ENCODE measurements at regions not wholly inside any gene's neighbourhood (a gene's known extent, or its start where the extent isn't known, plus 50 kb on each side); places are given as distances from the start of the nearest gene placed in this dataset.
"Not testable (repeated sequence)": the region's sequence is repeated elsewhere in the genome, so short reads cannot be mapped to it uniquely, and the experiment has no call there.

DNA sequence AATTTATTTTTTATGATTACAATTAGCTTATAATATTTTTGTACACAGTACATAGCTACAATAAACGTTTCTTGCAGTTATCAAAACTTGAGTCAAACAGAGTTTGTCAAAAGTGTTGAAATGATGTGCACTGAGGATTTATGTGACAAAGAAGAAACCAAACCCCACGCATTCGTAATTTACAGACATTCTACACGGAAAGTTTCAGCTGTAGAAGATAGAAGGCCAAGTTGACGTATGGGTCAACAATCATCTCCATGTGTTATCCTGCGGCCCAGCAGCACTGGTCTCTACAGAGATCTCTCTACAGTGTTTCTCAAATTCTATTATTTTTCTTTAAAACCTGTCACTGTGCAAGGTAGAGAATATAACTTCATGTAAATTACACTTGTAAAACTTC, 1507.6 kb downstream of the PCDH9 start:
- DNase-seq = no peak
- TF ChIP-seq GATA1 (IDR thresholded peaks at IDR 0.05; ENCODE audit: low read depth, low read length) (no peak), POLR2A (IDR thresholded peaks at IDR 0.05; ENCODE audit: low read length) (no peak)

GRCh38 chr13:65719831-65720230, 1510.3 kb downstream of the PCDH9 start:
- DNase-seq = no peak

DNA sequence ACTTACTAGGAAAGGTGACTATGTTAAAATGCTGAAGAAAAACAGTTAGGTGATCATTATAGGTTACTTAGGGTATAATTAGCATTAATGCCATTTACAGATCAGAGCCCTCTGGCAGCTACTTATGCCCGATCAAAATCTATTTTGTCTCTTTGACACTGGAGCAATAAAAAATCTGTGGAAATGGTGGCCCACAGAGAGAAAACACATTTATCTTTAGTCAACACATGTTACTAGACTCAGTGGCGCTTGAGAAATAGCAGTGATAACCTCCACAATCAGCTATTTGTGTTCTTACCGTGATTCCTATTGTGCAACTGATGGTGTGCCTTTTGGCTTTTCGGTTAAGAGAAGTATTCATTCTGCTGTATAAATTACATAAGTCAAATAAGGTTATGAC, 1519.6 kb downstream of the PCDH9 start:
- TF ChIP-seq POLR2A (IDR thresholded peaks at IDR 0.05; ENCODE audit: low read length) = no peak
- DNase-seq = no peak

More at GRCh38 chr13:65719831-65720230, 1510.3 kb downstream of the PCDH9 start:
- TF ChIP-seq POLR2A (IDR thresholded peaks at IDR 0.05; ENCODE audit: low read length) (no peak), GATA1 (IDR thresholded peaks at IDR 0.05; ENCODE audit: low read depth, low read length) (no peak)

- TF ChIP-seq POLR2A (IDR thresholded peaks at IDR 0.05; ENCODE audit: low read length) (no peak), GATA1 (IDR thresholded peaks at IDR 0.05; ENCODE audit: low read depth, low read length) (no peak)
- DNase-seq = no peak
Measured at GRCh38 chr13:65697843-65698242, 1532.3 kb downstream of the PCDH9 start.

DNA sequence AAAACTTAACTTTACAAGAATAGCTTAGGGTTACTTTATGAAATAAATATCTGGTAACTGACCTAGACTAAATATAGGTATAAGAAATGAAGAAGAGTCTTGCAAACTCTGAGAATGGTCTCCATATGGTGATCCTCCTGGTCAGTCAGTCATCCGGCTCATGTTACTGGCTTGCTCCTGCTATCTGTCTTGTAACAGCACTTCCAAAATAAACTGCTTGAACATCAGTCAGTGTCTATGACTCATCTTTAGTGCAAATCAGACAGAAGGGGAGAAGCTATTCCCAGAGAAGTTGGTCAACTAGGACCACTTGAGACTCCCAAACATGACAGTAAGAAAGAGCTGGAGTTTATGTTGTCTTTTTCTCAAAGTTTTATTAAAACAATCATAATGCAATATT, 1550.9 kb downstream of the PCDH9 start:
- no peak for DNase-seq

DNA sequence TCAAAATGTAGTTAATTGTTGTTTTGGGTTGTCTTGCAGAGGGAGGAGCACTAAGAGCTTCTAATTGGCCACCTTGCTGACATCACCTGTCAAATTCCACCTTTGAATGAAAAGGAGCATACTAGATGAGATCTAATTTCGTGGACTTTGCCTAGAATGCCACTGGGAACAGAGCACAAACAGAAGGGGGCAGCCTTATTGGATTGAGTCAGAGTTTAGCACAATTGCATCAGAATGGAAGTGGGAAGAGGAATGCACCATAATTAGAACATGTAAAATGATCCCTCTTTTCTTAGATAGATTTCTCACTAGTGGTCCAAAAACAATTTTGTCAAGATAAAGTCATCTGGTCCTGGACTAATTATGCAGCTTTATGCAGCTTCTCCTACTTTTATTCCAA, 1552.2 kb downstream of the PCDH9 start:
- no peak for TF ChIP-seq GATA1 (IDR thresholded peaks at IDR 0.05; ENCODE audit: low read depth, low read length)
- DNase-seq = no peak

More for the DNA sequence above, 1550.9 kb downstream of the PCDH9 start:
- no peak for TF ChIP-seq GATA1 (IDR thresholded peaks at IDR 0.05; ENCODE audit: low read depth, low read length)
- no peak for TF ChIP-seq POLR2A (IDR thresholded peaks at IDR 0.05; ENCODE audit: low read length)

DNA sequence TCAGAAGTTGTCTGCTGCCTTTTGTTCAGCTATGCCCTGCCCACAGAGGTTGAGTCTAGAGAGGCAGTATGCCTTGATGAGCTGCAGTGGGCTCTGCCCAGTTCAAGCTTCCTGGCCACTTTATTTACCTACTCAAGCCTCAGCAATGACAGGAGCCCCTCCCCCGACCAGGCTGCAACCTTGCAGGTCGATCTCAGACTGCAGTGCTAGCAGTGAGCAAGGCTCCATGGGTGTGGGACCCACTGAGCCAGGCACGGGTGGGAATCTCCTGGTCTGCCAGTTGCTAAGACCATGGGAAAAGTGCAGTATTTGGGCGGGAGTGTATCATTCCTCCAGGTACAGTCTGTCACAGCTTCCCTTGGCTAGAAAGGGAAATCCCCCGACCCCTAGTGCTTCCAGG, 1554.8 kb downstream of the PCDH9 start:
- DNase-seq = not testable (repeated sequence)

- TF ChIP-seq GATA1 (IDR thresholded peaks at IDR 0.05; ENCODE audit: low read depth, low read length) (no peak), POLR2A (IDR thresholded peaks at IDR 0.05; ENCODE audit: low read length) (no peak)
- no peak for DNase-seq
Measured at GRCh38 chr13:65670014-65670625, 1560.0 kb downstream of the PCDH9 start.

GRCh38 chr13:65660731-65661130, 1569.4 kb downstream of the PCDH9 start:
- DNase-seq = no peak
- no peak for TF ChIP-seq GATA1 (IDR thresholded peaks at IDR 0.05; ENCODE audit: low read depth, low read length)
- TF ChIP-seq POLR2A (IDR thresholded peaks at IDR 0.05; ENCODE audit: low read length) = no peak

DNA sequence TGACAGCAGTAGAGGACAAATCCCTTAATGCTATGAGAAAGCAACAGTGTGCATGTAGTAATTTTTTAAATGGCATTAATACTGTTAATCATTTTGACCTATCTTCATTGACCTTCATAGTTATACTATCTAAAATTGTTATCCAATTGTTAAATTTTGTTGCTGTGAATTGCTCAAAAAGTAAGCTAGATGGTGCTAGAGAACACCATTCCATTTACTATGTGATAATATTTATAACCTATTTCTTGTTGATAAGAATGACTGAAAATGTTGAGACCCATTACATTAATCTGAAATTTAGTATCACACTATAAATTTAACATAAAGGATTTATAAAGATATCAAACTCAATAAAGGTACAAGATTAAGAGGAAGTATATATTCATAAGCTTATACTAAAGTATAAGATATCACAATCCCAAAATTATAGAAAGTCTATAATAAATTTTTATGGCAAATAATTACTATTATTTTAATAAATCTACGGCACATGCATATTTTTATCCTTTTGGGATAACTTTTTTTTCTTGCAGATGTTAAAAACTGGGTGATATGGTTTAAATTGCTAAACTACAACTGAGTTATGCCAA, 1573.3 kb downstream of the PCDH9 start:
- no peak for DNase-seq
- TF ChIP-seq GATA1 (IDR thresholded peaks at IDR 0.05; ENCODE audit: low read depth, low read length) (no peak), POLR2A (IDR thresholded peaks at IDR 0.05; ENCODE audit: low read length) (no peak)

DNA sequence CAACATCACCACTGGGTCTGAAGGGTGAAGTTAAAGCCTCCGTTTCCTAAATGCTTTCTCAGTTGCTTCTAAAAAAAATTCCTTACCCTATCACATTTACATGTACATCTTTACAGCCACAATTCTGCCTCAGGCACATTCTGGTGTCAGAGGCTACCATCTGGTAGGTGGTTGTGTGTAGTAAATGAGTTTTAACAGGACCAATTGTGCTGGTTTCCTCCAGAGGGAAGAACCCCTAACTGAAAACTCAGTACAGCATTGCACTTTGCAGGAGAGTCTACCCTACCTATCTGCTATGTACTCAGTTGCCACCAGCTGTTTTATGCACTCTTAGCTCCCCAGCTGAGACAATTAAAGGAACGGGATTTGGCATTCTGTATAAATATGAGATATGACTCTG, 1576.5 kb downstream of the PCDH9 start:
- TF ChIP-seq POLR2A (IDR thresholded peaks at IDR 0.05; ENCODE audit: low read length) = no peak
- TF ChIP-seq GATA1 (IDR thresholded peaks at IDR 0.05; ENCODE audit: low read depth, low read length) = no peak
- DNase-seq = no peak

DNA sequence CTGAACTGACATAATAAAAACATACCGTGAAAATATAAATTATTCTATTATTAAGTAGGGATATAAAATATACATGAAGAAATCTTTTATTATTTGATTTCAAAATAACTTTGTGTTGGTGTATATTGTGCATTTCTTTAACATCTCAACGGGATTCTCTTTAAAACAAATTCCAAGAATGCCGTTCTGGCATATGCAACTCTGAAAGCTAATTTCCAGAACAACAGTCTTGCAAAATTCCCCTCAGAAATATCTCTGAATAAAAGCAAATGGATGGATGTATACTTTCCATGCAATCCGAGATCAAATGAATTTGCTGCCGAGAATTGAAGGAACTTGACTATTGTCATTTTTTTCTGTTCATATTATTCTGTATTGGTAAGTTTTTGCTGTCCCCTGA, 1579.8 kb downstream of the PCDH9 start:
- DNase-seq = no peak
- no peak for TF ChIP-seq GATA1 (IDR thresholded peaks at IDR 0.05; ENCODE audit: low read depth, low read length)
- no peak for TF ChIP-seq POLR2A (IDR thresholded peaks at IDR 0.05; ENCODE audit: low read length)

GRCh38 chr13:65642996-65643395, 1587.1 kb downstream of the PCDH9 start:
- DNase-seq = no peak
- TF ChIP-seq POLR2A (IDR thresholded peaks at IDR 0.05; ENCODE audit: low read length) = no peak
- TF ChIP-seq GATA1 (IDR thresholded peaks at IDR 0.05; ENCODE audit: low read depth, low read length) = no peak

GRCh38 chr13:65642301-65642700, 1587.8 kb downstream of the PCDH9 start:
- no peak for DNase-seq
- TF ChIP-seq POLR2A (IDR thresholded peaks at IDR 0.05; ENCODE audit: low read length) (no peak), GATA1 (IDR thresholded peaks at IDR 0.05; ENCODE audit: low read depth, low read length) (no peak)

DNA sequence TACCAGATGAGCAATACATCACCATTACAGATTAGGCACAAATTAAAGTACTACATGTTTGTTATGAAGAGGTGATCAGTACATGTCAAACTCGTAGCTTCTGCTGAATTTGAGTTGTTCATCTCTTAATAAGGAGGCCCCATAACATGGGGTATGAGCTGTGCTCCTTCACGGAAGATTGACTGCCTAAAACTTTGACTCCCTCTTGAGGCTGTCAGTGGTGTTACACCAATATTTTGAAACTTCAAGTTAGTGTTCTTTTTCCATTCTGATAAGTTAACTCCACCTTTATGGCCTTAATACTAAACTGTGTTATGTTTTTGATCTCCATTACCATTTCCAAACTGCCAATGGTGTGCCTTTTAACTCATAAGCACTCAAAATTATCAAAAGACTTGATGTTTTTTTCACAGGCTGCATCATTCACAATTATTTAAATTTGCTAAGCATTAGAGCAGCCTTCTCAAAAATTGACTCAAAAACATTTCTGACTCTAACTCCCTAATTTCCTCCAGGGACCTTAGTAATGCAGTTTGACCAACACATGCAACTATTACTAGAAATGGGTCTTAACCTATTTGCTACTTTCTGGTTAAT, 1591.5 kb downstream of the PCDH9 start:
- no peak for TF ChIP-seq GATA1 (IDR thresholded peaks at IDR 0.05; ENCODE audit: low read depth, low read length)
- no peak for TF ChIP-seq POLR2A (IDR thresholded peaks at IDR 0.05; ENCODE audit: low read length)

More for the DNA sequence above, 1591.5 kb downstream of the PCDH9 start:
- DNase-seq = peak; percentile 23 to 37
